ENCODE measurements at regions not wholly inside any gene's neighbourhood (a gene's known extent, or its start where the extent isn't known, plus 50 kb on each side); places are given as distances from the start of the nearest gene placed in this dataset.

DNA sequence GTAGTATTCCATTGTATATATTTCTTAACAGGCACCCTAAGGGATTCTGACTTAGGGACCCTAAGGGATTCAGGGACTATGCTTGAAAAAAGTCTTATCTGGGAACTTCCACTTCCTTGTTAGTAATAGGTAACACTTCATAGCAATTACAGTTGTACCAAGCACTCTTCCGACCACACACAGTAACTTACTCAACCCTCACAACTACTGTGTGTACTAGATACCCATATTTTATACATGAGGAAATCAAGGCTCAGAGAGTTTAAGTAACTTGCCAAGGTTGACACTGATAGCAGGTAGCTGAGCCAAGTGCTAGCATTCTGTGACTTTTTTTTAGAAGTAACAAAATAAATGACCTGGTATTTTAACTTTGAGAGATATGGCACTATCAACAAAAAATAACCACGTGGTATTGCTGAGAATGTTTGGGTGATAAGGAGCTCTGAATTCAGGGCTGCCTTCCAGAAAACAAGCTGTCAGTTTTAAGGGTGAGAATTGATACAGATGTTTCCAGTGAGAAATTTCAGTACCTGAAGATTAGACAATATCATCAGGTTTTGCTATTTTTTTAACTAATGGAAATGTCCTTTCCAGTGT lies 210.3 kb upstream of the SUCLG2 start:
- TF ChIP-seq FOXP2 (optimal IDR thresholded peaks at IDR 0.05; ENCODE audit: borderline replicate concordance, extremely low read depth, extremely low read length, insufficient read depth) (no peak), TAF1 (IDR thresholded peaks at IDR 0.05; ENCODE audit: borderline replicate concordance, insufficient read depth, low read length) (no peak), POLR2AphosphoS5 (IDR thresholded peaks at IDR 0.05; ENCODE audit: low read depth, low read length) (no peak), SIN3A (IDR thresholded peaks at IDR 0.05; ENCODE audit: borderline replicate concordance, insufficient read depth, low read length) (no peak)
- TF ChIP-seq, protein P1, sequence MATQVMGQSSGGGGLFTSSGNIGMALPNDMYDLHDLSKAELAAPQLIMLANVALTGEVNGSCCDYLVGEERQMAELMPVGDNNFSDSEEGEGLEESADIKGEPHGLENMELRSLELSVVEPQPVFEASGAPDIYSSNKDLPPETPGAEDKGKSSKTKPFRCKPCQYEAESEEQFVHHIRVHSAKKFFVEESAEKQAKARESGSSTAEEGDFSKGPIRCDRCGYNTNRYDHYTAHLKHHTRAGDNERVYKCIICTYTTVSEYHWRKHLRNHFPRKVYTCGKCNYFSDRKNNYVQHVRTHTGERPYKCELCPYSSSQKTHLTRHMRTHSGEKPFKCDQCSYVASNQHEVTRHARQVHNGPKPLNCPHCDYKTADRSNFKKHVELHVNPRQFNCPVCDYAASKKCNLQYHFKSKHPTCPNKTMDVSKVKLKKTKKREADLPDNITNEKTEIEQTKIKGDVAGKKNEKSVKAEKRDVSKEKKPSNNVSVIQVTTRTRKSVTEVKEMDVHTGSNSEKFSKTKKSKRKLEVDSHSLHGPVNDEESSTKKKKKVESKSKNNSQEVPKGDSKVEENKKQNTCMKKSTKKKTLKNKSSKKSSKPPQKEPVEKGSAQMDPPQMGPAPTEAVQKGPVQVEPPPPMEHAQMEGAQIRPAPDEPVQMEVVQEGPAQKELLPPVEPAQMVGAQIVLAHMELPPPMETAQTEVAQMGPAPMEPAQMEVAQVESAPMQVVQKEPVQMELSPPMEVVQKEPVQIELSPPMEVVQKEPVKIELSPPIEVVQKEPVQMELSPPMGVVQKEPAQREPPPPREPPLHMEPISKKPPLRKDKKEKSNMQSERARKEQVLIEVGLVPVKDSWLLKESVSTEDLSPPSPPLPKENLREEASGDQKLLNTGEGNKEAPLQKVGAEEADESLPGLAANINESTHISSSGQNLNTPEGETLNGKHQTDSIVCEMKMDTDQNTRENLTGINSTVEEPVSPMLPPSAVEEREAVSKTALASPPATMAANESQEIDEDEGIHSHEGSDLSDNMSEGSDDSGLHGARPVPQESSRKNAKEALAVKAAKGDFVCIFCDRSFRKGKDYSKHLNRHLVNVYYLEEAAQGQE (IDR thresholded peaks at IDR 0.05; ENCODE audit: insufficient read depth in 1 of 2, low read depth in 2 of 2, low read length in 2 of 2): no peak

DNA sequence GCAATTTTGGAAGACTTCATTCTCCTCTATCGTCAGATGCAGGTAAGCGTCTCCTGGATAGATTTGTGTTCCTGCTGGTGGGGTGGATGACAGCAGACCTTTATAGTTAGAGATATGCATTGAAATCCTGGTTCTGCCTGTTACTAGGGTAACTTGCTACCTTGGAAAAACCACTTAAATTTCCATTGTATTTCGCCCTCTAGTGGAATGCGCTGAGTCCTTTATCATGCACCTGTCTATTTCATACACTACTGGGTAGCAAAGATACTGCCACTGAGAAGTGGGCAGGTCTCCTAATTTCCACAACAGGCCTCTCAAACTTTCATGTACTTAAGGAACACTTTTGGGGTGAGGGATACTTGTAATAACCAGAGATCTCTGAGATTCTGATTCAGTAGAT lies 209.5 kb upstream of the SUCLG2 start:
- TF ChIP-seq POLR2AphosphoS5 (IDR thresholded peaks at IDR 0.05; ENCODE audit: low read depth, low read length) (no peak), FOXP2 (optimal IDR thresholded peaks at IDR 0.05; ENCODE audit: borderline replicate concordance, extremely low read depth, extremely low read length, insufficient read depth) (no peak), SIN3A (IDR thresholded peaks at IDR 0.05; ENCODE audit: borderline replicate concordance, insufficient read depth, low read length) (no peak), TAF1 (IDR thresholded peaks at IDR 0.05; ENCODE audit: borderline replicate concordance, insufficient read depth, low read length) (no peak)
- TF ChIP-seq, protein P1 (IDR thresholded peaks at IDR 0.05; ENCODE audit: insufficient read depth in 1 of 2, low read depth in 2 of 2, low read length in 2 of 2): no peak

DNA sequence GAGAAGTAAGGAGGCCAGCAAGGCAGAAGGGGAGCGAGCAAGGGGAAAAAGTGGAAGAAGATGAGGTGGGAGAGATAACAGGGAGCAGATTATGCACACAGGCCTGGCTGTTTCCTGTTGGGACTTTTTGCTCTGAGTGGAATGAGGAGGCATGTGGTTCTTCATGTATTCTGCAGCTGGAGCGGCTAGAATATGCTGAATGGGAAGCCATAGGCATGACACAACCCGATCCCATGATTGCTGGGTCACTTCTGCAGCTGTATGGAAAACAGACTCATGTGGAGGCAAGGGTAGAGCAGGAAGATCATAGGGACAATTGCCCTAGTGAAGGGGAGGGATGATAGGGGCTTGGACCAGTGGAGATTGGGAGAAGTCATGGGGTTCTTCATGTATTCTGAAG lies 206.0 kb upstream of the SUCLG2 start:
- TF ChIP-seq TAF1 (IDR thresholded peaks at IDR 0.05; ENCODE audit: borderline replicate concordance, insufficient read depth, low read length): no peak

DNA sequence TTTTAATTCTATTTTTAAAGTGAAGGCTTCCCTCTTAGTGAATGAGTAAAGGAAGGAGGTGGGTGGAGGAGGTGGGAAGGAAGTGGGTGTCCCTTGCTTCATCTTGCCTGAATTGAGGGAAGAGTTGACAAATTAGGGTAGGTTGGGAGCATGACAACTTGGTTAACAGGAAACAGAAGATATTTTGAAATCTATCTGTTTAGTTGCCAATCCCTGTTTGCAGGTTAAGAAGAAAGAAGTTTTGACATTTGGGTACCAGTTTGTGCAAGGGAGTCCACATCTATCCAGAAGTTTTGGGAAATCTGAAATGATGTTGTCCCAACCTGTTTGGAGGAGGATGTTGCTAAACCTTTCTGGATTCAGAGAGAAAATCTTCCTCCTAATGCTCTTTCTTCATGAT lies 204.1 kb upstream of the SUCLG2 start:
- TF ChIP-seq SIN3A (IDR thresholded peaks at IDR 0.05; ENCODE audit: borderline replicate concordance, insufficient read depth, low read length) (no peak), TAF1 (IDR thresholded peaks at IDR 0.05; ENCODE audit: borderline replicate concordance, insufficient read depth, low read length) (no peak), FOXP2 (optimal IDR thresholded peaks at IDR 0.05; ENCODE audit: borderline replicate concordance, extremely low read depth, extremely low read length, insufficient read depth) (no peak), POLR2AphosphoS5 (IDR thresholded peaks at IDR 0.05; ENCODE audit: low read depth, low read length) (no peak)
- TF ChIP-seq, protein P1 (IDR thresholded peaks at IDR 0.05; ENCODE audit: insufficient read depth in 1 of 2, low read depth in 2 of 2, low read length in 2 of 2): no peak

DNA sequence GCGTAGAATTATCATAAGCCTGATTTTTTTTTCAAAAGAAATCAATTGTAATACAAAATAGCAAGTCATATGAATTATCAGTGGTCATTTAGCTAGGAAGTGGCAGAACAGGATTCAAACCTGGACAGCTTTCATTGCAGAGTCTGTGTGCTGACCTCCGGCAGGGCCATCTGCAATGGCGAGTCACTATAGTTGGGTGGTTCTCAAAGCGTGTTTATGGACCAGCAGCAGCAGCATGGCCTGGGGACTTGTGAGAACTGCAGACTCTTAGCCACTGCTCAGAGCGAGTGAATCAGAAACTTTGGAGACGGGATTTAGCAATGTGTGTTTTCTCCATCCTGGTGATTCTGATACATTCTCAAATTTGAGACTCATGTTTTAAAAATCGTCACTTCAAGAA lies 202.3 kb upstream of the SUCLG2 start:
- no peak for TF ChIP-seq FOXP2 (optimal IDR thresholded peaks at IDR 0.05; ENCODE audit: borderline replicate concordance, extremely low read depth, extremely low read length, insufficient read depth)
- no peak for TF ChIP-seq TAF1 (IDR thresholded peaks at IDR 0.05; ENCODE audit: borderline replicate concordance, insufficient read depth, low read length)
- TF ChIP-seq POLR2AphosphoS5 (IDR thresholded peaks at IDR 0.05; ENCODE audit: low read depth, low read length): no peak

DNA sequence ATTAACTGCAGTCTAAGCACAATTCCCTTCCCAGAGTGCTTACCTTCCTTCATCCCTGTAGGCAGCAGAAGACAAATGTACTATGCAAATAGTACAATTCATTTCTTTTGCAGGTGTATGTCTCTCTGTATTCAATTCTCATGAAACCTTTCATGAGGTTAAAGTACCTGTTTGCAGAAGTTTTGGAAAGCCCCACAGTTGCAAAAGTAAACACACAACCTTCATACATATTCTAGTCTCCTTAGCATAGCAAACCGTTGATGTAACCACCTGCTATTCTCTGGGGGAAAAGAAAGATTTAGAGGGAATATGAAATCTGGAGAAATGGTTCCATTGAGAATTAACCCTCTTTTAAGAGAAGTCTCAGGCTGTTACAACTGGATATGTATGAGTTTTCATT lies 200.3 kb upstream of the SUCLG2 start:
- no peak for TF ChIP-seq SIN3A (IDR thresholded peaks at IDR 0.05; ENCODE audit: borderline replicate concordance, insufficient read depth, low read length)
- TF ChIP-seq POLR2AphosphoS5 (IDR thresholded peaks at IDR 0.05; ENCODE audit: low read depth, low read length): no peak
- TF ChIP-seq TAF1 (IDR thresholded peaks at IDR 0.05; ENCODE audit: borderline replicate concordance, insufficient read depth, low read length): no peak
- TF ChIP-seq, protein P1 (IDR thresholded peaks at IDR 0.05; ENCODE audit: insufficient read depth in 1 of 2, low read depth in 2 of 2, low read length in 2 of 2): no peak
- no peak for TF ChIP-seq FOXP2 (optimal IDR thresholded peaks at IDR 0.05; ENCODE audit: borderline replicate concordance, extremely low read depth, extremely low read length, insufficient read depth)
